ENCODE measurements at regions not wholly inside any gene's neighbourhood (a gene's known extent, or its start where the extent isn't known, plus 50 kb on each side); places are given as distances from the start of the nearest gene placed in this dataset.

DNA sequence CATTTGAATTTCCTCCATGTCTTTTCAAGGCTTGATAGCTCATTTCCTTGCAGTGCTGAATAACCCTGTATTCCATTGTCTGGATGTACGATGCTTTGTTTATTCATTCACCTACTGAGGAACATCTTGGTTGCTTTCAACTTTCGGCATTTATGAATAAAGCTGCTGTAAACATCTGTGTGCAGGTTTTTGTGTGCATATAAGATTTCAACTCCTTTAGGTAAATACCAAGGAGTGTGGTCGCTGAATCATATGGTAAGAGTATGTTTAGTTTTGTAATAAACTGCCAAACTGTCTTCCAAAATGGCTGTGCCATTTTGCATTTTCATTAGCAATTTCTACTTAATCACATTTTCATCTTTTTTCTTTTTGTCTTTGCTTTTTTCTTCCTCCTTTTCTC is 327.7 kb upstream of the TBX3 start:
- no peak for TF ChIP-seq POLR2A (IDR thresholded peaks at IDR 0.05)
- TF ChIP-seq, protein P1, sequence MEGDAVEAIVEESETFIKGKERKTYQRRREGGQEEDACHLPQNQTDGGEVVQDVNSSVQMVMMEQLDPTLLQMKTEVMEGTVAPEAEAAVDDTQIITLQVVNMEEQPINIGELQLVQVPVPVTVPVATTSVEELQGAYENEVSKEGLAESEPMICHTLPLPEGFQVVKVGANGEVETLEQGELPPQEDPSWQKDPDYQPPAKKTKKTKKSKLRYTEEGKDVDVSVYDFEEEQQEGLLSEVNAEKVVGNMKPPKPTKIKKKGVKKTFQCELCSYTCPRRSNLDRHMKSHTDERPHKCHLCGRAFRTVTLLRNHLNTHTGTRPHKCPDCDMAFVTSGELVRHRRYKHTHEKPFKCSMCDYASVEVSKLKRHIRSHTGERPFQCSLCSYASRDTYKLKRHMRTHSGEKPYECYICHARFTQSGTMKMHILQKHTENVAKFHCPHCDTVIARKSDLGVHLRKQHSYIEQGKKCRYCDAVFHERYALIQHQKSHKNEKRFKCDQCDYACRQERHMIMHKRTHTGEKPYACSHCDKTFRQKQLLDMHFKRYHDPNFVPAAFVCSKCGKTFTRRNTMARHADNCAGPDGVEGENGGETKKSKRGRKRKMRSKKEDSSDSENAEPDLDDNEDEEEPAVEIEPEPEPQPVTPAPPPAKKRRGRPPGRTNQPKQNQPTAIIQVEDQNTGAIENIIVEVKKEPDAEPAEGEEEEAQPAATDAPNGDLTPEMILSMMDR (IDR thresholded peaks at IDR 0.05) = no peak

Data from thyroid gland (tissue), 4 donors.